Mesothelial cell of epicardium (in vitro differentiated cells): ENCODE measurements at regions not wholly inside any gene's neighbourhood (a gene's known extent, or its start where the extent isn't known, plus 50 kb on each side); places are given as distances from the start of the nearest gene placed in this dataset.

Experiments used
- DNase-seq, 2 experiments: peaks; one replicate each; pipeline ENCODE4 v3.0.0; 2021; ENCODE audit warnings: low spot score in 2 of 2; ENCODE audit not compliant: unreplicated experiment in 2 of 2
- H3K27ac Mint-ChIP-seq: 2 replicates; pipeline ENCODE4 v1.8.0; 2021; ENCODE audit warnings: mixed read lengths
- H3K27me3 Mint-ChIP-seq: 2 replicates; pipeline ENCODE4 v1.8.0; 2021; ENCODE audit warnings: low read depth, mixed read lengths
- H3K36me3 Mint-ChIP-seq: 2 replicates; pipeline ENCODE4 v1.8.0; 2021; ENCODE audit warnings: mixed read lengths
- H3K4me1 Mint-ChIP-seq: 2 replicates; pipeline ENCODE4 v1.8.0; 2021; ENCODE audit warnings: mixed read lengths
- H3K4me3 Mint-ChIP-seq: 2 replicates; pipeline ENCODE4 v1.8.0; 2021; ENCODE audit warnings: mild to moderate bottlenecking, moderate library complexity, mixed read lengths
- H3K9me3 Mint-ChIP-seq: 2 replicates; pipeline ENCODE4 v1.8.0; 2021; ENCODE audit warnings: mixed read lengths
- TF ChIP-seq, protein P1 (sequence below): fragments of 200-600 bp; sonication (generic); IDR thresholded peaks from one replicate; pipeline ENCODE4 v1.5.0; 2021; ENCODE audit warnings: antibody characterized with exemption; ENCODE audit not compliant: unreplicated experiment

DNA sequence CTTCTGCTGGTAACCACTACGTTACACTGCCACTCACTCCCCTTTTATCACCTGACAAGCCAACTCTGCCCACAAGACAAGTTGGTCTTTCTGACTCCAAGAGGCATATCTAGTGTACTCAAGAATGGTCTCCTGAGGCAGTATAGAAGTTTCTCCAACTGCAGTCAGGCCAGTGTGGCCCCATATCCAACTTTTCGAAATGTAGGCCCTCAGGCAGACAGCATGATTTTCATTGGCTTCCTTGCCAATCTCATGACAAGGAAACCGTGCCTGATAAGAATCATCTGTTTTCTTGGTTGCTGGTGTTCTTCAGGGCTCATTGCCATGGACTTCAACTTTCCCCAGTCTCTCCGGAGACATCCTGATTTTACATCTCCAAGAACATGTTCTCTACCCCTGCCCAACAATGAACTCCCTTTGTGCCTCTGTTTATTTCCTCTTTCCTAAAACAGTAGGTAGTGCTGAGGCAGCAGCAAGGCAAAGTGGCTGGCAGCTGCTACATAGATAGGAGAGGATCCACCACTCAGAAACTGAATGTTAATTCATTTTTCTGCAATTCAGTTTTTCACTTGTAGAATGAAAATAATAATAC, 62.6 kb upstream of the SEMA6A start:
- H3K27me3 Mint-ChIP-seq: no peaks in the 10 kb centered on the region
- no peak overlapping the region for H3K4me3 Mint-ChIP-seq
- H3K27ac Mint-ChIP-seq: no peak overlapping the region
- TF ChIP-seq, protein P1, sequence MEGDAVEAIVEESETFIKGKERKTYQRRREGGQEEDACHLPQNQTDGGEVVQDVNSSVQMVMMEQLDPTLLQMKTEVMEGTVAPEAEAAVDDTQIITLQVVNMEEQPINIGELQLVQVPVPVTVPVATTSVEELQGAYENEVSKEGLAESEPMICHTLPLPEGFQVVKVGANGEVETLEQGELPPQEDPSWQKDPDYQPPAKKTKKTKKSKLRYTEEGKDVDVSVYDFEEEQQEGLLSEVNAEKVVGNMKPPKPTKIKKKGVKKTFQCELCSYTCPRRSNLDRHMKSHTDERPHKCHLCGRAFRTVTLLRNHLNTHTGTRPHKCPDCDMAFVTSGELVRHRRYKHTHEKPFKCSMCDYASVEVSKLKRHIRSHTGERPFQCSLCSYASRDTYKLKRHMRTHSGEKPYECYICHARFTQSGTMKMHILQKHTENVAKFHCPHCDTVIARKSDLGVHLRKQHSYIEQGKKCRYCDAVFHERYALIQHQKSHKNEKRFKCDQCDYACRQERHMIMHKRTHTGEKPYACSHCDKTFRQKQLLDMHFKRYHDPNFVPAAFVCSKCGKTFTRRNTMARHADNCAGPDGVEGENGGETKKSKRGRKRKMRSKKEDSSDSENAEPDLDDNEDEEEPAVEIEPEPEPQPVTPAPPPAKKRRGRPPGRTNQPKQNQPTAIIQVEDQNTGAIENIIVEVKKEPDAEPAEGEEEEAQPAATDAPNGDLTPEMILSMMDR: no peak
- H3K4me1 Mint-ChIP-seq: no peaks in the 10 kb centered on the region
- no peak for DNase-seq
- H3K36me3 Mint-ChIP-seq: no peaks in the 10 kb centered on the region
- peaks cover 4% of the 10 kb centered on the region for H3K9me3 Mint-ChIP-seq

DNA sequence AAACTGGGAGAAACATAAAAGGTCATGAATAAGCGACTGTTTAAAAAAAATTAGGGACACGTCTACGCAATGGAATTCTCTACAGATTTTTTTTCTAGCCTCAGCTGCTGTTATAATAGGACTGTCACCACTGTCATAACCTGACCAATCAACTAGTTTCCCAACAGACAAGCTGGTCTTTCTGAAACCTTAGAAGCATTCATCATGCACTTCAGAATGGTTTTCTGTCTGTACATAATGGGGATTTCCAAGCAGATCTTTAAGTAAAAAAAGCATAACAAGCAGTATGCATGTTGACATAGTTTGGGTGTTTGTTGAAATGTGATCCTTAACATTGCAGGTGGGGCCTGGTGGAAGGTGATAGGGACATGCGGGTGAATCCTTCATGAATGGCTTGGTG, 58.3 kb upstream of the SEMA6A start:
- H3K4me3 Mint-ChIP-seq: no peak overlapping the region
- TF ChIP-seq, protein P1: no peak
- no peaks in the 10 kb centered on the region for H3K27me3 Mint-ChIP-seq
- no peaks in the 10 kb centered on the region for H3K36me3 Mint-ChIP-seq
- no peak for DNase-seq
- no peaks in the 10 kb centered on the region for H3K4me1 Mint-ChIP-seq
- H3K27ac Mint-ChIP-seq: no peak overlapping the region
- peaks cover 4% of the 10 kb centered on the region for H3K9me3 Mint-ChIP-seq

DNA sequence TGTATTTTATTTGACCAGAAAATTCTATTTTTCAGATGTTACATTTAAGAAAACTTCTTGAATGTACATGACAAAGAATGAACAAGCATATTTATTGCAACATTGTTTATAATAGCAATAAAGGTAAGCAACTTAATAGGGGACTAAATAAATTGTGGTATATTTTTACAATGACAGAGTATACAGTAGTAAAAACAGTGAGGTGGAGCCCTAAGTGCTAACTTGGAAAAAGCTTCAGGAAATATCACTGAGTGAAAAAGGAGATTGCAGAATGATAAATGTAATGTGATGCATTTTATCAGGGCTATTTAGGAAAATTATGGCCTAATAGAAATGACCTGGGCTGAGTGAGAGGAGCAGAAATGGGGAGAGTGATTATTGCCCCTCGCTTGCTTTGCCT, 56.5 kb upstream of the SEMA6A start:
- H3K9me3 Mint-ChIP-seq: no peaks in the 10 kb centered on the region
- H3K4me1 Mint-ChIP-seq: peaks cover 6% of the 10 kb centered on the region
- H3K27me3 Mint-ChIP-seq: no peaks in the 10 kb centered on the region
- H3K27ac Mint-ChIP-seq: no peak overlapping the region
- no peak for DNase-seq
- TF ChIP-seq, protein P1: no peak
- no peak overlapping the region for H3K4me3 Mint-ChIP-seq
- no peaks in the 10 kb centered on the region for H3K36me3 Mint-ChIP-seq

DNA sequence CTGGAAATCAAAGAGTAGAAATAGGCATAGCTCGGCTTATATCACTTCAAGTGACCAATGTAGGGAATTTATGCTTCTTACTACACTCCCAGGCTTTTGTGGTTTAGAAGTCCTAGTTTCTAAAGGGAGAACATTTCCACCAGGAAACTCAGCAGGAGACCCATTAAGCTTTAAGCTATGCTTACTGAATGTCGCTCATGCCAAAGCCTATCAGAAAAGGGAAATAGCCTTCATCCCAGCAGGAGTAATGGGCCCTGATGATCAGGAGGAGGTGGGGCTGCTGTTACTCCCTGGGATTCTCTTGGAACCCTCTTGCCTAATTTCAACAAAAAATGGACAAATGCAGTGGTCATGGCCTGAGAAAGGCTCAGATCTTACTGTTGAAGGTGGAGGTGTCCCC, 54.5 kb upstream of the SEMA6A start:
- DNase-seq: no peak
- TF ChIP-seq, protein P1: no peak
- Mint-ChIP-seq H3K27me3 (no peaks in the 10 kb centered on the region), H3K9me3 (no peaks in the 10 kb centered on the region), H3K4me3 (no peak overlapping the region), H3K36me3 (no peaks in the 10 kb centered on the region), H3K4me1 (peaks cover 14% of the 10 kb centered on the region), H3K27ac (no peak overlapping the region)

DNA sequence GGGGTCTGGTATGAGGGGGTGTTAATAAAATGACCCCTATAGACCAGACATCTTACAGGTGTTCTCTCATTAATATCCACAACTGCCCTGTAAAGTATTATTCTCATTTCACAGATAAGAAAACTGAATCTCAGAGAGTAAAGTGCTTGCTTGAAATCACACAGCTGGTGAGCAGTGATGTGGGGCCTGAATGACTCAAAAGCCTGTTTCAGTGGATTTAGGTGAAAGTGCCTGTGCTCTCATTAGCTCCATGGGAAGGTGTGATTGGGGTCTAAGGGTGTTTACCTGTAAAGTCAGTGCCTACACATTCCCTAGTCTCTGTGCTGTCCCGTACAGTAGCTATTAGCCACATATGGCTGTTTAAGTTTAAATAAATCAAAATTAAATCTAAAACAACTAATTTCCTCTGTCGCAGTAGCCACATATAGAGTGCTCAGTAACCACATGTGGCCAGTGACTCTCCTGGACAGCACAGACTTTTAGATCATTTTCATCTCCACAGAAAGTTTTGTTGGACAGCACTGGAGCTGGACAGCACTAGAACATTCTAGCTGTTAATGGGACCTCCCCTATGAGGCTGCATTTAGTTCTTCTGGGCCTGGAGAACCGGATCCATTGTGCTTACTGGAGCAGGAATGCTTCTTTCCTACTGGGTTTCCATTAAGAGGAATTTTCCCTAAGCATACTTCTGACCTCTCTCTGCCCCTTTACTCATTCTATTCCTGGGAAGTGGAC, 52.5 kb upstream of the SEMA6A start:
- H3K9me3 Mint-ChIP-seq: no peaks in the 10 kb centered on the region
- peaks cover 14% of the 10 kb centered on the region for H3K4me1 Mint-ChIP-seq
- H3K27ac Mint-ChIP-seq: no peak overlapping the region
- H3K4me3 Mint-ChIP-seq: no peak overlapping the region
- TF ChIP-seq, protein P1: no peak
- no peak for DNase-seq
- no peaks in the 10 kb centered on the region for H3K27me3 Mint-ChIP-seq
- H3K36me3 Mint-ChIP-seq: no peaks in the 10 kb centered on the region
